Activated CD4-positive, alpha-beta T cell treated with anti-CD3 and anti-CD28 coated beads, Interleukin-2, amount 10 ng/mL, durations not matched to agents 24 days and 14 days (primary cell): ENCODE measurements at regions not wholly inside any gene's neighbourhood (a gene's known extent, or its start where the extent isn't known, plus 50 kb on each side); places are given as distances from the start of the nearest gene placed in this dataset.
"Not testable (repeated sequence)": the region's sequence is repeated elsewhere in the genome, so short reads cannot be mapped to it uniquely, and the experiment has no call there.

ENCODE experiments used
- DNase-seq: peaks from one replicate; pipeline ENCODE4 v3.0.0; 2022
- H3K27ac Mint-ChIP-seq: one replicate; pipeline ENCODE4 v1.8.0; 2022; ENCODE audit warnings: mild to moderate bottlenecking, mixed read lengths
- H3K27me3 Mint-ChIP-seq: one replicate; pipeline ENCODE4 v1.8.0; 2022; ENCODE audit warnings: mixed read lengths
- H3K36me3 Mint-ChIP-seq: one replicate; pipeline ENCODE4 v1.8.0; 2022; ENCODE audit warnings: low read depth, mild to moderate bottlenecking, mixed read lengths
- H3K4me1 Mint-ChIP-seq: one replicate; pipeline ENCODE4 v1.8.0; 2021; ENCODE audit warnings: mixed read lengths
- H3K4me3 Mint-ChIP-seq: one replicate; pipeline ENCODE4 v1.8.0; 2022; ENCODE audit warnings: mild to moderate bottlenecking, moderate library complexity, mixed read lengths
- H3K9me3 Mint-ChIP-seq: one replicate; pipeline ENCODE4 v1.8.0; 2021; ENCODE audit warnings: mixed read lengths
- intact Hi-C: fragments of 100-400 bp; cut with micrococcal nuclease; formaldehyde crosslinking; loops from one replicate; pipeline ENCODE4 v1.15.1; 2023

DNA sequence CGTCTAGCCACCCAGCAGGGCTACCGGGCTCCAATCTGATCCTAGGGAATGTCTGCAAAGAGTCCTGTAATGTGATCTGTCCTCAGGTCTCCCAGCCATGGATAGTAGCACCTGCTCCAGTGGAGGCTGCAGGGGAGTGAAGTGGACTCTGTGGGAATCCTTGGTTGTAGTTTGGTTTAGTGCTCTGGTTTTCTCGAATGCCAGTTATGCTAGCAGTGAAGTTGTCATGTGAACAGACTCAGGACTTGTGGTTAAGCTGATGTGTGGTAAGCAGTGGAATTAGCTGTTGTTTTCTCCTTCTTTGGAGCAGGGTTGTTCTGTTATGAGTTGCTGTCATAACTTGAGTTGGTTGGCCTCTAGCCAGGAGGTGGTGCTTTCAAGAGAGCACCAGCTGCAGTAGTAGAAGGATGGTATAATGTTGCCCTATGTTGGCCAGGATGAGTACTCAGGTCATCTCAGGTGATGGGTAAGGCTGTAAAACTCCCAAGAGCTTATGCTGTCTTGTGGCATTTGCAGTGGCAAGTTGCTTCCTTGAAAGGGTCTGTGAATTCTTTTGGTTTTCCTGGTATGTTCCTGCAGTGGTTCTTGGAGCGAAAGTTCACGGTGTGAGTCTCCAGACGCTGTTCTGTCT is 390.2 kb downstream of the UTRN start:
- intact Hi-C loops = loop anchor here (2.0 kb wide), 1 partner anchor 93 kb away; no protein-coding TSS in a partner anchor
- peak; percentile 80 for DNase-seq
- H3K36me3 Mint-ChIP-seq = peaks cover 54% of the 10 kb centered on the region
- peaks cover 31% of the 10 kb centered on the region for H3K9me3 Mint-ChIP-seq
- H3K4me1 Mint-ChIP-seq = peaks cover 35% of the 10 kb centered on the region
- no peaks in the 10 kb centered on the region for H3K27me3 Mint-ChIP-seq
- peak overlapping the region; percentile 42 for H3K4me3 Mint-ChIP-seq
- peak overlapping the region; percentile 84 for H3K27ac Mint-ChIP-seq

GRCh38 chr6:144676310-144676709 is 391.2 kb downstream of the UTRN start:
- intact Hi-C loops = not testable (repeated sequence)

GRCh38 chr6:144677263-144677662 is 392.1 kb downstream of the UTRN start:
- Mint-ChIP-seq H3K4me1 (peaks cover 22% of the 10 kb centered on the region), H3K36me3 (peaks cover 53% of the 10 kb centered on the region), H3K9me3 (peaks cover 28% of the 10 kb centered on the region)
- H3K27me3 Mint-ChIP-seq, H3K27ac Mint-ChIP-seq, intact Hi-C loops, DNase-seq, H3K4me3 Mint-ChIP-seq: not testable (repeated sequence)

More at GRCh38 chr6:144676310-144676709, 391.2 kb downstream of the UTRN start:
- H3K27me3 Mint-ChIP-seq, H3K4me3 Mint-ChIP-seq, H3K27ac Mint-ChIP-seq, DNase-seq: not testable (repeated sequence)
- Mint-ChIP-seq H3K36me3 (peaks cover 54% of the 10 kb centered on the region), H3K4me1 (peaks cover 32% of the 10 kb centered on the region), H3K9me3 (peaks cover 30% of the 10 kb centered on the region)

DNA sequence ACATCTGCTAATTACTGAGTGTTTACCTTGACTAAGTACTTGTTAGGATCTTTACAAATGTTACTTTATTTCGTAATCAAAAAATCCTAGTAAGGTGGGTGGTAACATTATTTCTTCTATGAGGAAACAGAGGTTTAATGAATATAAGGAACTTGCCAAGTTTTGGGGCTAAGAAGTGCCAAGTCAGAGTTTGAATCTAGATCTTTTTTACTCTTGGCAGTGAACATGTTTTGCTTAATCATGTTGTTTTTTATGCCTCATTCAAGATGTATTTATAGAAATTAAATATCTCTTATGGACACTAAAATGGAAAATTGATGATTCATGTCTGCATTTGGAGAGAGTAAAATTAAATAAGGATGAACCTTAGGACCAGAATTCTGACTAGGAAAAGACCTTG is 393.7 kb downstream of the UTRN start:
- peaks cover 16% of the 10 kb centered on the region for H3K9me3 Mint-ChIP-seq
- intact Hi-C loops = no loop called here
- H3K4me3 Mint-ChIP-seq = no peak overlapping the region
- DNase-seq = no peak
- H3K27ac Mint-ChIP-seq = no peak overlapping the region
- H3K4me1 Mint-ChIP-seq = peaks cover 10% of the 10 kb centered on the region
- peaks cover 54% of the 10 kb centered on the region for H3K36me3 Mint-ChIP-seq
- no peaks in the 10 kb centered on the region for H3K27me3 Mint-ChIP-seq

DNA sequence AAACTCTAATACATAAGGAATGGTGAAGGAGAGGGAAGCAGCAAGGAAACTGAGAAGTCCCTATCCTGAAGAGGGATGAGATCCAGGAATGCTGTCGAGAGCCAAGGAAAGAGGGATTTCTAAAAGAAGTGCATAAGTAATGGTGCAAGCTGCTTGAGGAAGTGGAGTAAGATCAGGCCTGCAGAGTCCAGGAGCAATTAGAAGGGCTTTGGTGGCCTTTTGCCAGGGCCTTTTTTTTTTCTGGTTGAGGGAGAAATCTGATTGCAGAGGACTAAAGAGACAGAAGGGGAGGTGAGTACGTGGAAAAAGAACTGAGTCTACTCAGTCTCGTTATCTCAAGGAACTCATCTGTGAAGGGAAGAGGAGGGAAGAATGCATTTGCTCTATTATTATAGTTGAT is 396.2 kb downstream of the UTRN start:
- H3K27me3 Mint-ChIP-seq = no peaks in the 10 kb centered on the region

DNA sequence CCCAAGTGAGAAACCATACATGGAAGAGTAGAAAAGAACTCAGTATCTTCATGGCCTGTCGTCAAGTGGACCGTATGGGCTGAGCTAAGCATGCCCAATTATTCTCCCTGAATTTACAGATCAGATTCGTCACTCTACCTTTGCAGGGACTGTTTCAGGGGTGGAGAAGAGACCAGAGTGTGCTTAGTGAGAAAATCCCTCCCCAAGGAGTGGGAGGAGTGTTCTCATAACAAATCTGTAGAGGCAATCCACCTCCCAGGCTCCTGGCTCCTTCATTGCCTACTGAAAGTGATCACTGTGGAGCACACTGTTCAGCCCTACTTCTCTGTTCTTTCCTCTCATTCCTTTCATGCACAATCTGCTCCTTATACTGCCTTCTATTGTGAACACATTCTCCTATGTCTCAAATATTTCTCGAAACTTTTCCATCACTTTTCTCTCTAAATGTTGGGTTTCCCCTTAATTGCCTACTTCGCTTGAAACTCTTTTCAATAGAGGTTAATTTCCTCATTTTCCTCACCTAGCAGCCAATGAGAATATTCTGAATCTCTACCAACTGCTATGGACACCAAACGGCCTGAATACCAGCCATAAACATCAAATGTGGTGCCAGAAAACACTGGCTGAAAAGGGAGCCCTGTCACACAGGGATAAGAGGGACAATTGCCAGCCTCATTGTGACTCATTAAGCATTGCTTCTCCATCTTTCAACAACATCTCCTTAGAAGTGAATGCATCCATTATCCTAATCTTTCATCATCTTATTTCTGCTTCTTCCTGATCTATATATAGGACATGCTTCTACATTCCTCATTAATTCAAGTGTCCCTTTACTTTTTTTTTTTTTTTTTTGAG is 398.3 kb downstream of the UTRN start:
- no peak overlapping the region for H3K27ac Mint-ChIP-seq
- peaks cover 62% of the 10 kb centered on the region for H3K36me3 Mint-ChIP-seq
- intact Hi-C loops = no loop called here

More for the DNA sequence above, 396.2 kb downstream of the UTRN start:
- Mint-ChIP-seq H3K36me3 (peaks cover 56% of the 10 kb centered on the region), H3K4me1 (no peaks in the 10 kb centered on the region), H3K4me3 (no peak overlapping the region), H3K9me3 (peaks cover 18% of the 10 kb centered on the region), H3K27ac (no peak overlapping the region)
- intact Hi-C loops = no loop called here
- DNase-seq = no peak

GRCh38 chr6:144688713-144689112 is 403.6 kb downstream of the UTRN start:
- DNase-seq = no peak
- intact Hi-C loops = no loop called here
- Mint-ChIP-seq H3K9me3 (peaks cover 22% of the 10 kb centered on the region), H3K27me3 (no peaks in the 10 kb centered on the region), H3K27ac (no peak overlapping the region), H3K4me3 (no peak overlapping the region), H3K36me3 (peaks cover 53% of the 10 kb centered on the region), H3K4me1 (no peaks in the 10 kb centered on the region)

More for the DNA sequence above, 398.3 kb downstream of the UTRN start:
- H3K4me3 Mint-ChIP-seq = no peak overlapping the region
- DNase-seq = no peak
- H3K27me3 Mint-ChIP-seq = no peaks in the 10 kb centered on the region
- no peaks in the 10 kb centered on the region for H3K4me1 Mint-ChIP-seq
- H3K9me3 Mint-ChIP-seq = peaks cover 27% of the 10 kb centered on the region

DNA sequence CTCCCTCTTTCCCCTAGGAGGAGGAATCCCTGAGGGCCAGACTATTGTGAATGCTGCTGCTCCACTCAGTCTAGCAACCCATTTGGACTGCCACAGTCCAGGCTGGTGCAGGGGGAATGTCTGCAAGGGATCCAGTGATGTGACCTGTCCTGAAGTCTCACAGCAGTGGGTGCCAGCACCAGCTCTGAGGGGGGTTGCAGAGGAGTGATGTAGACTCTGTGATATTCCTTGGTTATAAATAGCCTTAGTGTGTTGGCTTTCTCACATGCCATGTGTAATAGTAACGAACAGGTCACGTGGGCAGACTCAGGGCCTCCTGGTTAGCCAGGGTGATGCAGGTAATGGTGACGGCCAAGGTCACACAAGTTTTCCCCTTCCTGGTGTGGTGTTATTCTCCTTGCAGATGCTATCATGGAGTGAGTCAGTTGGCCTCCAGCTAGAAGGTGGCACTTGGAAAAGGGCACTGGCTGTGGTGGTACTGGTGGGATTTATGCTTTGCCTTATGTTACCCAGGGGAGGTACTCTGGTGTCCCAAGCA is 404.4 kb downstream of the UTRN start:
- Mint-ChIP-seq H3K27me3 (no peaks in the 10 kb centered on the region), H3K27ac (no peak overlapping the region), H3K4me3 (no peak overlapping the region), H3K9me3 (peaks cover 22% of the 10 kb centered on the region), H3K4me1 (no peaks in the 10 kb centered on the region), H3K36me3 (peaks cover 48% of the 10 kb centered on the region)
- intact Hi-C loops = no loop called here
- DNase-seq = no peak

DNA sequence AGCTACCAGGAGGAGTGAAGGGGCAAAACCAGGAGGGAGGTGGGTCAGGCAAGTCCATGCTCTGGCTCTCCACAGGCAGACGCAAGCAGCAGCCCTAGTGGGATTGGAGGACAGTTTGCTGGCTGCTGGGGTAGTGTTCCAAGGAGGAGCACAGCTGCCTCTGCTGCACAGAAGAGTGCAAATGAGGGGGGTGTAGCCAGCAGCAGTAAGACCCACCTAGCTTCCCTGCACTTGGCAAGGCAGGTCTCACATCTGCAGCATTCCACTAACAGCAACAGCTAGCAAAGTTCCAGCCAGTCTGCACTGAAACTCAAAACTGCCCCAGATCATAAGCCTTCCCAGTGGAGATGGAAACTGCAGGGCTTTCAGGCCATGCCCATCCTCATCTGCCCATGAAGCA is 405.0 kb downstream of the UTRN start:
- Mint-ChIP-seq H3K36me3 (peaks cover 45% of the 10 kb centered on the region), H3K27me3 (no peaks in the 10 kb centered on the region), H3K9me3 (peaks cover 22% of the 10 kb centered on the region), H3K27ac (no peak overlapping the region), H3K4me3 (no peak overlapping the region), H3K4me1 (no peaks in the 10 kb centered on the region)
- no peak for DNase-seq
- intact Hi-C loops = no loop called here

- no peak overlapping the region for H3K4me3 Mint-ChIP-seq
- no peaks in the 10 kb centered on the region for H3K4me1 Mint-ChIP-seq
- H3K27ac Mint-ChIP-seq = no peak overlapping the region
- DNase-seq = no peak
- H3K27me3 Mint-ChIP-seq = no peaks in the 10 kb centered on the region
- intact Hi-C loops = no loop called here
- peaks cover 39% of the 10 kb centered on the region for H3K36me3 Mint-ChIP-seq
- peaks cover 17% of the 10 kb centered on the region for H3K9me3 Mint-ChIP-seq
Observed at GRCh38 chr6:144690666-144691065, 405.5 kb downstream of the UTRN start.

GRCh38 chr6:144692050-144692449 is 406.9 kb downstream of the UTRN start:
- H3K4me1 Mint-ChIP-seq, H3K27me3 Mint-ChIP-seq, H3K4me3 Mint-ChIP-seq, H3K9me3 Mint-ChIP-seq, H3K27ac Mint-ChIP-seq, intact Hi-C loops, DNase-seq: not testable (repeated sequence)
- H3K36me3 Mint-ChIP-seq = peaks cover 28% of the 10 kb centered on the region

GRCh38 chr6:144695858-144696533 is 410.9 kb downstream of the UTRN start:
- H3K9me3 Mint-ChIP-seq = peaks cover 3% of the 10 kb centered on the region
- H3K27me3 Mint-ChIP-seq = no peaks in the 10 kb centered on the region
- no peaks in the 10 kb centered on the region for H3K4me1 Mint-ChIP-seq
- intact Hi-C loops = no loop called here
- no peak overlapping the region for H3K4me3 Mint-ChIP-seq
- no peak overlapping the region for H3K27ac Mint-ChIP-seq
- peaks cover 22% of the 10 kb centered on the region for H3K36me3 Mint-ChIP-seq
- no peak for DNase-seq

DNA sequence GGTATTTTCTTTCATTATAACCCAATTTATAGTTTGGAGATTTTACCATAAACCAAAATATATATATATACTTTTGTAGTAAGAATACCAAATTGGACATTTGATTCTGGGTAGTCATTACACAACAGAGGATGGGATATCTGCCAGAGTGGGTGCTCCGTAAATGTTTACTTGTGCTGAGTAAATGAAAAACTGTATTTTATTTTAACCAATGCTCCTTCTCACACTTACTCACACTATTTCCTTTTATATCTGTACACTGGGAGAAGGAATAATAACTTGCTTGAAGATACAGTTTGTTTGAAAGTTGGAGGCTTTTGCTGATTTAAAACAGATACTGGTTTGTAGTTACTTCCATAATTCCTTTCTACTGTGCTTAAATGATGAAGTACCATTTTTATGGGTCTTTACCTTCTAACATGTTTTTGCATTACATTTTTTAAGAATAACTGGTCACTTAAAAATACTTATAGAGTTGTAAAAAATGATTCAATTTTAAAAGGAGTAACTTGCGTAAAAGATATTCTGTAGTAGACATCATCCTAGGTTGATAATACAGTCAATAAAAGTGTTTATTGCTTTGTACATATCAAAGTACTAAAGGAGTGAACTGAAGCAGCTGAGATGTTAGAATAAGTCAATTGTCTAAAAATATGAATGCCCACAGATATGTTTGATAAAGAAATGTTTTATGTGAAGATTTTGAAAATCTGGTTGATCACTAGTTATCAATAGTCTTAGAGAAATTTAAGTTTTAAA is 411.7 kb downstream of the UTRN start:
- Mint-ChIP-seq H3K36me3 (peaks cover 23% of the 10 kb centered on the region), H3K4me1 (no peaks in the 10 kb centered on the region), H3K9me3 (peaks cover 3% of the 10 kb centered on the region), H3K27me3 (no peaks in the 10 kb centered on the region), H3K4me3 (no peak overlapping the region), H3K27ac (no peak overlapping the region)
- no peak for DNase-seq
- intact Hi-C loops = no loop called here
